M059J (cell line): ENCODE measurements at regions not wholly inside any gene's neighbourhood (a gene's known extent, or its start where the extent isn't known, plus 50 kb on each side); places are given as distances from the start of the nearest gene placed in this dataset.
"Not testable (repeated sequence)": the region's sequence is repeated elsewhere in the genome, so short reads cannot be mapped to it uniquely, and the experiment has no call there.

Source experiments
- DNase-seq: peaks from one replicate; pipeline ENCODE4 v3.0.0-alpha.2; 2012; ENCODE audit warnings: low read depth

GRCh38 chr19:28326746-28327145 lies 886.2 kb downstream of the UQCRFS1 start:
- DNase-seq, result no peak

- DNase-seq, result no peak
Observed at GRCh38 chr19:28324275-28325060, 888.5 kb downstream of the UQCRFS1 start.

DNA sequence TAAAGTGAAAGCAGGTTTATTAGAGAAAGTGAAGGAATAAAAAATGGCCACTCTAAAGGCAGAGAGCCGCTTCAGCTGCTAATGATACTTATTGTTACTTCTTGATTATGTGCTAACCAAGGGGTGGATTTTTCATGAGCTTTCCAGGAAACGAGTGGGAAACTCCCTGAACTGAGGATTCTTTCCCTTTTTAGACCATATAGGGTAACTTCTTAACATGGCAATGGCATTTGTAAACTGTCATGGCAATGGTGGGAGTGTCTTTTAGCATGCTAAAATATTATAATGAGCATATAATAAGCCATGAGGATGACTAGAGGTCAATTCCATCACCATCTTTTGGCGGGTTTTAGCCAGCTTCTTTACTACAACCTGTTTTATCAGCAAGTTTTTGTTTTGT lies 890.0 kb downstream of the UQCRFS1 start:
- DNase-seq, result no peak

- no peak for DNase-seq
Observed at GRCh38 chr19:28322491-28322890, 890.5 kb downstream of the UQCRFS1 start.

DNA sequence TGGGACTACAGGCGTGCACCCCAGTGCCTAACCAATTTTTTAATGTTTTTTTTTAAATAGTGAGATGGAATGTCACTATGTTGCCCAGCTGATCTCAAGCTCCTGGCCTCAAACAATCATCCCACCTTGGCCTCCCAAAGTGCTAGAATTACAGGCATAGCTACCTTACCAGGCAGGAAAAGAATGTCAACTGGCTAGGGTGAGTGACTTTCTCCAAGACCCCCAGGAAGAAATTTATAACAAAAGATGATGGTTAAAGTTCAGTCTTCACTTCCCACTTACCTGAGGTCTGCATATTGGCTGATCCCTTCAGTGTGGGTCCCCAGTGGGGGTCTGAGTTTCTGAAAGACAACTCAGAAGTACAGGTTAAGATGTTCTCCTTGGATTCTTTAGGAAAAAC lies 893.0 kb downstream of the UQCRFS1 start:
- DNase-seq, result no peak

DNA sequence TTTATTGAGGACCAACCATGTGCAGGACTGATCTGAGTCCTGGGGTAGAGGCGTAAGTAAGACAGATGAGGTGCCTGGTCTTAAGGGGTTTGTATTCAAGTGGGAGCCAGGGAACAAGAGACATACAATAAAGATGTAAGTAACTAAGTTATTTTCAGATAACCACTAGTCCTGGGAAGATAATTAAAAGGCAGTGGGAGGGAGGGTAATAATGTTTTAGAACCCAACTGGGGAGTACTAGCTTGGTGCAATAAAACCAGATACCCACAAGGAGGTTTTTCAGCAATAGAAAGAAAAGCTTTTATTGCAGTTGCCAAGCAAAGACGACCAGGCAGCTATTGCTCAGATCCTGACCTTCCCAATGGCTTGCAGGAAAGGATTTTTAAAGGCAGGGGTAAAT lies 893.7 kb downstream of the UQCRFS1 start:
- no peak for DNase-seq

DNA sequence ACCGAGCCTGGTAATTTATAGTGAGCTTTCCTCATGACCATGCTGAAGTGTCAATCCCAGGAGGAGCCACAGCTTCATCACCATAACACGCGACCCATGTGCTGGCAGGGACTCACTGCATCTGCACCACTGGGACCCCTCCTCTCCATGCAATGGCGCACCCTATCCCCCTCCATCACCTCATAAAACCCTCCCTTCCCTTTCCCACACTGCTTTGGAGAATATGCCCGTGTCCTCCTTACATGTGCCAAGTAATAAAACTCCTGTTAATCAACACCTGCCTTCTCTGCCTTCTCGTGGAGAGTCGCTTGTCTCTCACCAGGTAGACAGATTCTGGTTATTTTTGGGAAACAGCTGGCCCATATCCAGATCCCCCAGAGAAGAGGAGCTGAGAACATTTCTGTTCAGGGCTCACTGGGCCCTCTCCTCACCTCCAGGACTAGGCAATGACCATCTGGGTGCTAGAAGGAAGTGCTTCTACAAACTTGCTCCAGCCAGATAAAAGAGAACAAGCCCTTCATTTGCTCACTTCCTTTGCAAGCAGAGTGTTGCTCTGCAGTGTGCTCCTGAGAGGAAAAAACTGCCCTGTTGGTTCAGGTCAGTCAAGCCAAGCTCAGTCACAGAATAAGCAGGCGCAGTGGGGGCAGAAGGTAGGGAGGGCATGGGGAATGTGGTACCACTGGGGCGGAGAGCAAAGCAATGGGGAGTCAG lies 894.3 kb downstream of the UQCRFS1 start:
- DNase-seq, result no peak

DNA sequence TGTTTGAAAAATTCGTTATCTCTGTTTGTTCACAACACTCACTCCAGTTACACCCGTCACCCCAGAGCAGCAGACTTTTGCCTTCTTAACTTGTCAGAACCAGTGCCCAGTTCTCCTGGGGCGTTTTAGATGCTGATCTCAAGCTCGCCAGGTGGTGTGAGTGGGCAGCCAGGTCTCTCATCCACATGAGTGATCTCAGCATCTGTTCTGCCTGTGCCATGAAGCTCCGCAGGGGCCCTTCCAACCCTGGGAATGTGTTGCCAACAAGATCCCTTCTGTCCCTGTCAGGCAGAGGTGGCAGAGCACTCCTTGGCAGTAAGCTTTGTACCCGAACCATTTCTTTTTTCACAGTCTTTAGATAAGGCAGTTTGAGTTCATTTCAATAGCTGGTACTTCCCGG lies 896.5 kb downstream of the UQCRFS1 start:
- DNase-seq, result no peak

DNA sequence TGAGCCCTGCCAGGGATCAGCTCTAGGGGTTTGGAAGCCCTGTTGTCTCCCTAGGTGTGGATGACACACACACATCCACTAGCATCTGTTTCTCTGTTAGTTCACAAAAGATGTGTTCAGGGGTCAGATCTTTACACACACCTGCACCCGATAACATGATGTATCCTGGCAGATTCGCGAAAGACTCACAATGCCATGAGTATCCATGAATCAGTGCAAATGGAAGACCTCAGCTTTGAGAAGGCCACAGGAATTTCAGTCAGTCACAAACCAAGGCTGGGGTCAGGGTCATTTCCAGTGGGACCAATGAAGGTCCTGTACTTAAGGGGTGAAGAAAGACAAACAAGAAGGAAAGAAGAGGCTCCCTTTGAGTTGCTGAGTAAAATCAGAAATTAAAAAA lies 898.2 kb downstream of the UQCRFS1 start:
- no peak for DNase-seq

DNA sequence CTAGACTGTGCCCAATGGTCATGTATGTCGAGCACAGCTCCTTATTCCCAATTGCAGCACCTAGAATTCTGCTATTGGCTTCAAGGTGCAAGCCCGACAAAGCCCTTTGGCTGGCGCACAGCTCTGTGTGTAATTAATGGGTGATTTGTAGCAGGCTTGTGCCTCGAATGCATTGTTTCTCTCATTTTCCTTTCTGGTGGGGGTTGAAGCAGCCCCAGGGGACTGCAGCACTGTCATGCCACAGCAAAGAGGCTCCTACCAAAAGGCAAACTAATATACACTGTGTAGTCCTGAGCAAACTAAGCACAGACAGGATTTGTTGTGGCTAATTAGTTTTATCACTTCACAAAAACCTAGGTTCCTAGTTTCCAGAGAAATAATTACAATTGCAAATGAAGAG lies 898.7 kb downstream of the UQCRFS1 start:
- DNase-seq, result no peak

GRCh38 chr19:28313633-28314032 lies 899.3 kb downstream of the UQCRFS1 start:
- DNase-seq, result no peak

- no peak for DNase-seq
Observed at GRCh38 chr19:28312269-28312668, 900.7 kb downstream of the UQCRFS1 start.

DNA sequence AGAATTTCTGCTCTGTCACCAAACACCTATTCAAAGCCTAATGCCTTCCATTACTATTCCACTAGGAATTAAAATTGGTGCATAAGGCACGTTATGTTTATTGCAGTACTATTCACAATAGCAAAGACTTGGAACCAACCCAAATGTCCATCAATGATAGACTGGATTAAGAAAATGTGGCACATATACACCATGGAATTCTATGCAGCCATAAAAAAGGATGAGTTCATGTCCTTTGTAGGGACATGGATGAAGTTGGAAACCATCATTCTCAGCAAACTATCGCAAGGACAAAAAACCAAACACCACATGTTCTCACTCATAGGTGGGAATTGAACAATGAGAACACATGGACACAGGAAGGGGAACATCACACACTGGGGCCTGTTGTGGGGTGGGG lies 902.1 kb downstream of the UQCRFS1 start:
- not testable (repeated sequence) for DNase-seq

DNA sequence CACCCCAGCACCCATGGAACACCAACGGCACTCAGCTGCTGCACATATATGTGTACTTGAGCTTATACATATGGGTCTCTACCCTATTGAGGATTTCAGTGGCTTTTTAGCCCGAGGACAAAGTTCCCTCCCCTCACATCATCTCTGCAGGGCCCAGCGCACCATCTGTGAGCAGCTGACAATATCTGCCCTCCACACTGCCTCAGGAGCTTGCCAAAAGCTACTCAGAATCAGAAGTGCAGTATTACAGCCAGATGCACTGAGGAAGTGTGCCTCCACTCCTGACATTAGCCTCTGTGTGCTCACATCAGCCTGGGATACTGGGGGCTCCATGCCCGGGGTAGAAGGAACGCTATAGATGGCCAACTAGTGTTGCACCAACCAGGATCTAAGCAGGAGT lies 903.9 kb downstream of the UQCRFS1 start:
- no peak for DNase-seq

DNA sequence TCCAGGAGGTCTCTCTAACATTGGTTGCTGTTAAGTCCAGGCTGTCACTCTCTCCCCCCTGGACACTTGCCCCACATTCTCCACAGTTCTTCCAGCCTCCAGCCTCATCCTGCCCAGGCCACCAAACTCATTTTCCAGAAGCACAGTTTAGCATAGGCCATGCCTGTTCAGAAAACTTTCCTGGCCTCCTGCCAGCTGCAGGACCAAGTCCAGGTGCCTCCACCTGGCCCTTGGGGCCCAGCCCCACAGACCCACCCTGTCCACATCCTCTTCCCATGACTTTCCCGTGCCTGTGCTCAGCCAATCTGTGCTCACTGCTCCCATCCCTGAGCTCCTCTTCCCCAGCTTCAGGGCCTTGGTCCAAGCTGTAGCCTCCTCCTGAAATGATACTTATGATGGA lies 905.0 kb downstream of the UQCRFS1 start:
- DNase-seq, result no peak

GRCh38 chr19:28307487-28307886 lies 905.5 kb downstream of the UQCRFS1 start:
- no peak for DNase-seq

- no peak for DNase-seq
Observed at GRCh38 chr19:28305513-28305912, 907.4 kb downstream of the UQCRFS1 start.

- DNase-seq, result no peak
Observed at GRCh38 chr19:28303502-28303901, 909.4 kb downstream of the UQCRFS1 start.

DNA sequence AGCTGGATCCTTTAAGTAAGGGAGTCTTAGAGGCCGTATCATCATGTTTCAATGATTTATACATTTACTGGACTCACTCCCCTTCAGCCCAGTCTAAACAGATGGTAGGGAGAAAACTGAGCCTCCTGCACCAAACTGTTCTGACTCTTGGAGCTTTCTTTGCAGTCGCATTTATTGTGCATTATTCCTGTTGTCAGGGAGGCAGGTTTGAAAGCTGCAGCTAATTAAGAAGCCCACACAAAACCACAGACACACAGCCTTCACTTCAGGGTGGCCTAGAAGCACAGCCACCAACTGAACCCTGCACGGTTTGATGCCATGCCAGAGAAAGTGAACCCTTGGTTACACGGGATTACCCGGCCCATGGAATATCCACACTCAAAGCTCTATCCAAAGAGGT lies 911.0 kb downstream of the UQCRFS1 start:
- no peak for DNase-seq

GRCh38 chr19:28301463-28301862 lies 911.5 kb downstream of the UQCRFS1 start:
- no peak for DNase-seq

- DNase-seq, result no peak
Observed at GRCh38 chr19:28299649-28300048, 913.3 kb downstream of the UQCRFS1 start.

GRCh38 chr19:28297586-28298157 lies 915.3 kb downstream of the UQCRFS1 start:
- no peak for DNase-seq

DNA sequence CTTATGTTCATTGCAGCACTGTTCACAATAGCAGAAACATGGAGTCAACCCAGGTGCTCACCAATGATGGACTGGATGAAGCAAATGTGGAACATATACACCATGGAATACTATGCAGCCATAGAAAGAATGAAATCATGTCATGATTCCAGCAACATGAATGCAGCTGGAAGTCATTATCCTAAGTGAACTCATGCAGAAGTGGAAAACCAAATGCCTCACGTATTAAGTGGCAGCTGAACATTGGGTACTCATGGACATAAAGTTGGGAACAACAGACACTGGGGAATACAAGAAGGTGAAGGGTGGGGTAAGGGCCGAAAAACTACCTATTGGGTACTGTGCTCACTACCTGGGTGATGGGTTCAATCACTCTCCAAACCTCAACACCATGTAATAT lies 915.9 kb downstream of the UQCRFS1 start:
- no peak for DNase-seq
